GM23248 (cell line): ENCODE measurements at regions not wholly inside any gene's neighbourhood (a gene's known extent, or its start where the extent isn't known, plus 50 kb on each side); places are given as distances from the start of the nearest gene placed in this dataset.

ENCODE experiments used
- DNase-seq: peaks from one replicate; pipeline ENCODE4 v3.0.0-alpha.2; 2015
- H2AFZ ChIP-seq: fragments of 200-600 bp; sonication (generic); 2 replicates; pipeline ENCODE4 v1.6.1; 2016; ENCODE audit warnings: antibody characterized with exemption
- H3F3A ChIP-seq: fragments of 200-600 bp; sonication (generic); 2 replicates; pipeline ENCODE4 v1.6.1; 2016; ENCODE audit warnings: mild to moderate bottlenecking, antibody characterized with exemption, mixed run types; ENCODE audit not compliant: insufficient read depth
- H3K27ac ChIP-seq: fragments of 200-600 bp; sonication (generic); 2 replicates; pipeline ENCODE4 v1.5.1; 2016; ENCODE audit warnings: mild to moderate bottlenecking
- H3K27me3 ChIP-seq: fragments of 200-600 bp; sonication (generic); replicated peaks from 2 replicates; pipeline ENCODE4 v1.6.1; 2016; ENCODE audit warnings: mild to moderate bottlenecking; ENCODE audit not compliant: insufficient read depth
- H3K36me3 ChIP-seq: fragments of 200-600 bp; sonication (generic); 2 replicates; pipeline ENCODE4 v1.6.1; 2016; ENCODE audit warnings: low read depth, mild to moderate bottlenecking
- H3K4me1 ChIP-seq: fragments of 200-600 bp; sonication (generic); 2 replicates; pipeline ENCODE4 v1.6.1; 2016; ENCODE audit warnings: mild to moderate bottlenecking; ENCODE audit not compliant: insufficient read depth
- H3K4me2 ChIP-seq: fragments of 200-600 bp; sonication (generic); one replicate; pipeline ENCODE4 v1.6.1; 2016; ENCODE audit warnings: mild to moderate bottlenecking; ENCODE audit not compliant: unreplicated experiment
- H3K4me3 ChIP-seq: fragments of 200-600 bp; sonication (generic); 2 replicates; pipeline ENCODE4 v1.5.1; 2016; ENCODE audit warnings: mild to moderate bottlenecking
- H3K79me2 ChIP-seq: fragments of 200-600 bp; sonication (generic); 2 replicates; pipeline ENCODE4 v1.6.1; 2016; ENCODE audit warnings: mild to moderate bottlenecking; ENCODE audit not compliant: insufficient read depth
- H3K9ac ChIP-seq: fragments of 200-600 bp; sonication (generic); 2 replicates; pipeline ENCODE4 v1.6.1; 2016; ENCODE audit warnings: mild to moderate bottlenecking
- H3K9me2 ChIP-seq: fragments of 200-600 bp; sonication (generic); 2 replicates; pipeline ENCODE4 v1.6.1; 2016; ENCODE audit warnings: mixed run types, mild to moderate bottlenecking, moderate library complexity; ENCODE audit not compliant: insufficient read depth
- H3K9me3 ChIP-seq: fragments of 200-600 bp; sonication (generic); one replicate; pipeline ENCODE4 v1.6.1; 2017; ENCODE audit warnings: low read depth
- H4K20me1 ChIP-seq: fragments of 200-600 bp; sonication (generic); 2 replicates; pipeline ENCODE4 v1.6.0; 2016; ENCODE audit not compliant: insufficient read depth
- EZH2 ChIP-seq: fragments of 200-600 bp; sonication (generic); IDR thresholded peaks from 2 replicates; pipeline ENCODE4 v1.6.1; 2018; ENCODE audit warnings: antibody characterized with exemption, mild to moderate bottlenecking; ENCODE audit not compliant: insufficient read depth, poor library complexity, severe bottlenecking
- EZH2phosphoT487 ChIP-seq: fragments of 200-600 bp; sonication (generic); IDR thresholded peaks from 2 replicates; pipeline ENCODE4 v1.6.1; 2018; ENCODE audit warnings: antibody characterized with exemption, moderate library complexity, mild to moderate bottlenecking, low read depth; ENCODE audit not compliant: insufficient read depth
- WGBS, 2 experiments: methylation state at CpG; one replicate each; pipeline ENCODE4 v1.1.6; 2015 to 2017; ENCODE audit warnings: low lambda C conversion rate in 2 of 2, low coverage in 1 of 2; ENCODE audit errors: missing lambda C conversion rate in 2 of 2; 5-methylcytosine and 5-hydroxymethylcytosine counted together
- in situ Hi-C: fragments of 300-500 bp; cut with MboI; formaldehyde crosslinking; loops from 2 replicates; pipeline ENCODE4 v1.15.0; 2020

DNA sequence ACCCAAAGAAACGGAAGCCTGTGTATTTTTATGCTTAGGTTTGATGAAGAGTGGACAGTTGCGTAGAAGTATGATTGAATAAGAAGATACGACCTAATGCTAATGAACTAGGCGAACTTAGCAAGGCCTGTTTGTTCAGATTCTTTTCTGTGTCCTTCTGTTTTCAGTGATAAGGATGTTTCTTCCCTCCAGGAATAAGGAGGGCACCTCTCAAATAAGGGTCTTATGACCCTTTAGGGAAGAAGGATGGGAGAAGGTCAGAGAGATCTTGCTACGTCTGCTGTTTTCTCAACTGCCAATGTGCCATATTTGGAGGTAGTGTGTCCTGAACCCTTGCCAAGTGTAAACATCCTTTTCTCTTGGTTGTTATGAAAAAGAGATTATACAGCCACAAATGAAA lies 524.8 kb downstream of the UTRN start:
- no peak for TF ChIP-seq EZH2
- TF ChIP-seq EZH2phosphoT487: no peak
- Histone ChIP-seq H3K79me2 (no peaks in the 10 kb centered on the region), H3K27ac (no peak overlapping the region), H3K27me3 (no peaks in the 10 kb centered on the region), H3K9ac (no peak overlapping the region), H3K9me2 (0 out of 2 replicates have a peak, but pooled peaks cover 6% of the 10 kb centered on the region), H3K4me3 (no peak overlapping the region), H2AFZ (no peak overlapping the region), H3K36me3 (no peaks in the 10 kb centered on the region), H3K4me2 (no peak overlapping the region), H3K4me1 (peaks cover 31% of the 10 kb centered on the region), H3K9me3 (no peaks in the 10 kb centered on the region), H3F3A (peaks cover 21% of the 10 kb centered on the region), H4K20me1 (no peaks in the 10 kb centered on the region)
- 98 to 99% methylated on average over 5 of the region's 5 CpGs for WGBS, 2 experiments
- in situ Hi-C loops: no loop called here
- DNase-seq: no peak

DNA sequence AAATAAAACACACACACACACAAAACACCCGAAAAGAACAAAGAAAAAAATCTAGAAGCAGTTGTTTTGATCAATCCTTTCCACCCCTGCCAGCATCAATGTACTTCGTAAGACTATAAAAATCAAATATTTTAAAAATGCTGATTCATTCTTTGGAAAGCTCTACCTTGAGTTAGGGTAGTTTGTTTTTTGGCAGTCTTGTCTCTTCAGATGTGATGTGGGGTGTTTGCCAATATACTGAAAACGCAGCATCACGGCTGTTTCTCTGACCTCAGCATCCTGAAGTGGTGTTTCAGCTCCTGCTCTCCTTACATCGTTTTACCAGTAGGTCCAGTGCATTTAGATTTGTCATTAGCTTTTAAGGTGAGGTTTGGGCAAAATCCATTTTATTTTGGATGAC lies 526.0 kb downstream of the UTRN start:
- Histone ChIP-seq H3K4me2 (no peak overlapping the region), H3F3A (peaks cover 21% of the 10 kb centered on the region), H3K9me2 (0 out of 2 replicates have a peak, but pooled peaks cover 6% of the 10 kb centered on the region), H3K27me3 (no peaks in the 10 kb centered on the region), H3K27ac (no peak overlapping the region), H3K79me2 (no peaks in the 10 kb centered on the region), H3K9me3 (no peaks in the 10 kb centered on the region), H3K4me3 (no peak overlapping the region), H3K4me1 (peaks cover 31% of the 10 kb centered on the region), H2AFZ (no peak overlapping the region), H3K36me3 (0 out of 2 replicates have a peak, but pooled peaks cover 6% of the 10 kb centered on the region), H3K9ac (no peak overlapping the region), H4K20me1 (no peaks in the 10 kb centered on the region)
- DNase-seq: no peak
- in situ Hi-C loops: no loop called here
- TF ChIP-seq EZH2 (no peak), EZH2phosphoT487 (no peak)
- 94 to 96% methylated on average over 5 of the region's 5 CpGs for WGBS, 2 experiments

DNA sequence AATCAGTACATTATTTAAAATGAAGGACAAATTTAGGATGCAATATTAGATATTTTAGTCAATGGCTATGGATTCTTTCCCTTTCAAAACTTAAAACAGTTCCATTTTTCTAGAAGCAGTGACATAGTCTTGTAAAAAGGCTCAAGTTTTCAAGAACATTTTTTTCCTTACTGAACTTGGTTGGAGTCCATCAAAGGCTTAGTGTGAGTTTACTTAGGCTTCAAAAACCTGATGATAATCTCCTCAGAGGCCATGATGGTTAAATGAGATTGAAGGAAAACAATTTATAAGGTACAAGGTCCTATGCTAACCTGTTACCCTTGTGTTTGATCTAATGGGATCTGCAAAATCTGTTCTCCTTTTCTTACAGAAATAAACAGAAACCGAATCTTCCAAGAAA lies 531.8 kb downstream of the UTRN start:
- no peak overlapping the region for H2AFZ ChIP-seq
- H3K4me1 ChIP-seq: peaks cover 4% of the 10 kb centered on the region; the same call in 1 of the 2 replicates
- H3K9ac ChIP-seq: no peak overlapping the region
- H3K4me2 ChIP-seq: no peak overlapping the region
- in situ Hi-C loops: no loop called here
- no peaks in the 10 kb centered on the region for H3K9me3 ChIP-seq
- H4K20me1 ChIP-seq: no peaks in the 10 kb centered on the region
- TF ChIP-seq EZH2phosphoT487 (no peak), EZH2 (no peak)
- H3F3A ChIP-seq: no peaks in the 10 kb centered on the region
- 93 to 96% methylated on average over 1 of the region's 1 CpG for WGBS, 2 experiments
- no peaks in the 10 kb centered on the region for H3K79me2 ChIP-seq
- H3K27me3 ChIP-seq: no peaks in the 10 kb centered on the region
- no peak overlapping the region for H3K27ac ChIP-seq
- H3K36me3 ChIP-seq: peaks cover 11% of the 10 kb centered on the region; the same call in 1 of the 2 replicates
- H3K9me2 ChIP-seq: no peaks in the 10 kb centered on the region
- no peak for DNase-seq
- H3K4me3 ChIP-seq: no peak overlapping the region

DNA sequence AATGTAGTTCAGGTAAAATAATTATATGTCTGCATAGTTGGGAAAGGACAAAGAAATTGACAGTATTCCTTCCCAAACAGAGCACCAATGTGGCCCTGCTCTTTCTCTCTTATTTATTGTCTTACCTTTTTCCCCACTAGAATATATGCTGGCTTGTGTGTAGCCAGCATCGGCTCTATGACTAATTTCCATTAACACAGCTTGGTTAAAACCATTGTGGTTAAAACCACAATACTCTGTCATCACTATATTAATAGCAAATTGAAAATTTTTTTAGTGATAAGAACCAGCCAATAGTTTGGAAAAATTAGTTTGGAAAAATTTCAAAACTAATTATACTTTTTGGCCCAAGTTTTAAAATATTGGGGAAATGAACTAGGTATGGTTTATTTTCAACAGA lies 535.1 kb downstream of the UTRN start:
- in situ Hi-C loops: no loop called here
- H3K4me1 ChIP-seq: no peaks in the 10 kb centered on the region
- H3K79me2 ChIP-seq: no peaks in the 10 kb centered on the region
- no peaks in the 10 kb centered on the region for H3F3A ChIP-seq
- no peaks in the 10 kb centered on the region for H3K27me3 ChIP-seq
- peaks cover 20% of the 10 kb centered on the region; the same call in 1 of the 2 replicates for H3K36me3 ChIP-seq
- WGBS, 2 experiments: 45 to 54% methylated on average over 1 of the region's 1 CpG
- H3K4me2 ChIP-seq: no peak overlapping the region
- H3K9me2 ChIP-seq: no peaks in the 10 kb centered on the region
- no peak overlapping the region for H3K27ac ChIP-seq
- DNase-seq: peak; percentile 41
- no peaks in the 10 kb centered on the region for H4K20me1 ChIP-seq
- H3K4me3 ChIP-seq: no peak overlapping the region
- H3K9ac ChIP-seq: no peak overlapping the region
- no peaks in the 10 kb centered on the region for H3K9me3 ChIP-seq
- TF ChIP-seq EZH2phosphoT487 (no peak), EZH2 (no peak)
- H2AFZ ChIP-seq: no peak overlapping the region

- no peaks in the 10 kb centered on the region for H4K20me1 ChIP-seq
- TF ChIP-seq EZH2: no peak
- TF ChIP-seq EZH2phosphoT487: no peak
- H3K27me3 ChIP-seq: no peaks in the 10 kb centered on the region
- H3K9ac ChIP-seq: no peak overlapping the region
- H3K9me3 ChIP-seq: no peaks in the 10 kb centered on the region
- H3K36me3 ChIP-seq: peaks cover 23% of the 10 kb centered on the region
- no peak overlapping the region for H3K4me2 ChIP-seq
- no peak overlapping the region for H2AFZ ChIP-seq
- peaks cover 7% of the 10 kb centered on the region; the same call in 1 of the 2 replicates for H3K4me1 ChIP-seq
- no peak overlapping the region for H3K4me3 ChIP-seq
- 60 to 61% methylated on average over 4 of the region's 4 CpGs for WGBS, 2 experiments
- in situ Hi-C loops: no loop called here
- H3K27ac ChIP-seq: no peak overlapping the region
- H3F3A ChIP-seq: no peaks in the 10 kb centered on the region
- H3K9me2 ChIP-seq: no peaks in the 10 kb centered on the region
- DNase-seq: no peak
- no peaks in the 10 kb centered on the region for H3K79me2 ChIP-seq
These were observed 538.0 kb downstream of the UTRN start for GRCh38 chr6:144823131-144823530.
